Panc1 (cell line): ENCODE measurements at regions not wholly inside any gene's neighbourhood (a gene's known extent, or its start where the extent isn't known, plus 50 kb on each side); places are given as distances from the start of the nearest gene placed in this dataset.

Experiments
- POLR2AphosphoS5 ChIP-seq: IDR thresholded peaks from 2 replicates; pipeline ENCODE4 v1.6.1; 2012; ENCODE audit warnings: mild to moderate bottlenecking, low read depth, low read length, moderate library complexity
- SIN3A ChIP-seq: IDR thresholded peaks from 2 replicates; pipeline ENCODE4 v1.6.1; 2012; ENCODE audit warnings: low read depth, mild to moderate bottlenecking, low read length, moderate library complexity, borderline replicate concordance; ENCODE audit not compliant: insufficient read depth
- TCF7L2 ChIP-seq: IDR thresholded peaks from 2 replicates; pipeline ENCODE4 v1.6.1; 2011; ENCODE audit warnings: mild to moderate bottlenecking, low read depth, low read length, inconsistent platforms
- TF ChIP-seq, protein P1 (sequence below): fragments of 450-650 bp; IDR thresholded peaks from 2 replicates; pipeline ENCODE4 v1.5.1; 2017; ENCODE audit warnings: mild to moderate bottlenecking
- TF ChIP-seq, protein P2 (sequence below), 2 experiments: IDR thresholded peaks; 2 replicates each; pipeline ENCODE4 v1.6.1; 2011 to 2012; ENCODE audit warnings: low read depth in 2 of 2, control low read depth in 1 of 2, low read length in 1 of 2, mild to moderate bottlenecking in 1 of 2, moderate library complexity in 1 of 2; ENCODE audit not compliant: insufficient read depth in 1 of 2

DNA sequence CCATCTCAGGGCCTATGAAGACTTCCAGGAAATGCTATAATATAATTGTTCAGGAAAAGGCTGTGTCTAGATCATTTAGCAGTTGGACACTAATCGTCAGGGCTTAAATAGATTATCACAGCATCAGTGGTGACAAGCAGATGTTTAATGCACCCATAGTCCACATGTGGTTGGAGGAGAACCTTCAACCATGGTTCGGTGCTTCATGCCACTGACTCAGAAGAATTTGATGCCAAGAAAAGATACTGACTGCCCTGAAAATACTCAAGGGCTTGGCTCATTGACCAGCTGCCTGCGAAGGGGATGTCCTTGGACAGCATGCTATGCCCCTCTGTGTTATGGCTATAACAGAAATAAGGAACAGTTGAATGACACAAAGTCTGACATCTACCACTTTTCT is 175.7 kb downstream of the HHIPL2 start:
- TF ChIP-seq, protein P1, sequence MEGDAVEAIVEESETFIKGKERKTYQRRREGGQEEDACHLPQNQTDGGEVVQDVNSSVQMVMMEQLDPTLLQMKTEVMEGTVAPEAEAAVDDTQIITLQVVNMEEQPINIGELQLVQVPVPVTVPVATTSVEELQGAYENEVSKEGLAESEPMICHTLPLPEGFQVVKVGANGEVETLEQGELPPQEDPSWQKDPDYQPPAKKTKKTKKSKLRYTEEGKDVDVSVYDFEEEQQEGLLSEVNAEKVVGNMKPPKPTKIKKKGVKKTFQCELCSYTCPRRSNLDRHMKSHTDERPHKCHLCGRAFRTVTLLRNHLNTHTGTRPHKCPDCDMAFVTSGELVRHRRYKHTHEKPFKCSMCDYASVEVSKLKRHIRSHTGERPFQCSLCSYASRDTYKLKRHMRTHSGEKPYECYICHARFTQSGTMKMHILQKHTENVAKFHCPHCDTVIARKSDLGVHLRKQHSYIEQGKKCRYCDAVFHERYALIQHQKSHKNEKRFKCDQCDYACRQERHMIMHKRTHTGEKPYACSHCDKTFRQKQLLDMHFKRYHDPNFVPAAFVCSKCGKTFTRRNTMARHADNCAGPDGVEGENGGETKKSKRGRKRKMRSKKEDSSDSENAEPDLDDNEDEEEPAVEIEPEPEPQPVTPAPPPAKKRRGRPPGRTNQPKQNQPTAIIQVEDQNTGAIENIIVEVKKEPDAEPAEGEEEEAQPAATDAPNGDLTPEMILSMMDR = no peak
- TF ChIP-seq, protein P2, sequence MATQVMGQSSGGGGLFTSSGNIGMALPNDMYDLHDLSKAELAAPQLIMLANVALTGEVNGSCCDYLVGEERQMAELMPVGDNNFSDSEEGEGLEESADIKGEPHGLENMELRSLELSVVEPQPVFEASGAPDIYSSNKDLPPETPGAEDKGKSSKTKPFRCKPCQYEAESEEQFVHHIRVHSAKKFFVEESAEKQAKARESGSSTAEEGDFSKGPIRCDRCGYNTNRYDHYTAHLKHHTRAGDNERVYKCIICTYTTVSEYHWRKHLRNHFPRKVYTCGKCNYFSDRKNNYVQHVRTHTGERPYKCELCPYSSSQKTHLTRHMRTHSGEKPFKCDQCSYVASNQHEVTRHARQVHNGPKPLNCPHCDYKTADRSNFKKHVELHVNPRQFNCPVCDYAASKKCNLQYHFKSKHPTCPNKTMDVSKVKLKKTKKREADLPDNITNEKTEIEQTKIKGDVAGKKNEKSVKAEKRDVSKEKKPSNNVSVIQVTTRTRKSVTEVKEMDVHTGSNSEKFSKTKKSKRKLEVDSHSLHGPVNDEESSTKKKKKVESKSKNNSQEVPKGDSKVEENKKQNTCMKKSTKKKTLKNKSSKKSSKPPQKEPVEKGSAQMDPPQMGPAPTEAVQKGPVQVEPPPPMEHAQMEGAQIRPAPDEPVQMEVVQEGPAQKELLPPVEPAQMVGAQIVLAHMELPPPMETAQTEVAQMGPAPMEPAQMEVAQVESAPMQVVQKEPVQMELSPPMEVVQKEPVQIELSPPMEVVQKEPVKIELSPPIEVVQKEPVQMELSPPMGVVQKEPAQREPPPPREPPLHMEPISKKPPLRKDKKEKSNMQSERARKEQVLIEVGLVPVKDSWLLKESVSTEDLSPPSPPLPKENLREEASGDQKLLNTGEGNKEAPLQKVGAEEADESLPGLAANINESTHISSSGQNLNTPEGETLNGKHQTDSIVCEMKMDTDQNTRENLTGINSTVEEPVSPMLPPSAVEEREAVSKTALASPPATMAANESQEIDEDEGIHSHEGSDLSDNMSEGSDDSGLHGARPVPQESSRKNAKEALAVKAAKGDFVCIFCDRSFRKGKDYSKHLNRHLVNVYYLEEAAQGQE (IDR thresholded peaks at IDR 0.05; ENCODE audit: insufficient read depth in 1 of 2, low read depth in 2 of 2, low read length in 1 of 2) = no peak
- TF ChIP-seq POLR2AphosphoS5 (no peak), TCF7L2 (no peak), SIN3A (no peak)
